Fibroblast of lung (primary cell): ENCODE measurements at regions not wholly inside any gene's neighbourhood (a gene's known extent, or its start where the extent isn't known, plus 50 kb on each side); places are given as distances from the start of the nearest gene placed in this dataset.

ENCODE experiments used
- DNase-seq, 2 donors: peaks; one replicate each; pipeline versions ENCODE4 v3.0.0 to v3.0.0-alpha.2; 2010; ENCODE audit warnings: low read depth in 2 of 2
- H2AFZ ChIP-seq: 2 replicates; pipeline ENCODE4 v1.5.1; 2012; ENCODE audit warnings: low read length, control low read depth, inconsistent platforms
- H3K27ac ChIP-seq: 2 replicates; pipeline ENCODE4 v1.5.1; 2011; ENCODE audit warnings: low read length, control low read depth; ENCODE audit not compliant: insufficient read depth
- H3K27me3 ChIP-seq: 2 replicates; pipeline ENCODE4 v1.5.1; 2011; ENCODE audit warnings: mild to moderate bottlenecking, low read length; ENCODE audit not compliant: control insufficient read depth, insufficient read depth
- H3K36me3 ChIP-seq: 2 replicates; pipeline ENCODE4 v1.5.1; 2011; ENCODE audit warnings: low read length; ENCODE audit not compliant: control insufficient read depth, insufficient read depth
- H3K4me1 ChIP-seq: 2 replicates; pipeline ENCODE4 v1.5.1; 2011; ENCODE audit warnings: low read length; ENCODE audit not compliant: control insufficient read depth, insufficient read depth; ENCODE audit errors: extremely low read depth
- H3K4me2 ChIP-seq: 2 replicates; pipeline ENCODE4 v1.5.1; 2011; ENCODE audit warnings: low read length, control low read depth; ENCODE audit not compliant: insufficient read depth; ENCODE audit errors: extremely low read depth
- H3K4me3 ChIP-seq, 4 experiments: fragments of 200-600 bp in 1 of 4; sonication (generic) in 1 of 4; replicated peaks in 1 of 4; 2 replicates each; pipeline ENCODE4 v1.5.1; 2011 to 2016; ENCODE audit warnings: low read length in 4 of 4, low read depth in 3 of 4, mild to moderate bottlenecking in 3 of 4, control low read depth in 2 of 4, inconsistent platforms in 1 of 4, mixed read lengths in 1 of 4; ENCODE audit not compliant: insufficient read depth in 1 of 4; ENCODE audit errors: control extremely low read depth in 1 of 4
- H3K79me2 ChIP-seq: 2 replicates; pipeline ENCODE4 v1.5.1; 2012; ENCODE audit warnings: mild to moderate bottlenecking, low read length, inconsistent platforms; ENCODE audit not compliant: control insufficient read depth, insufficient read depth
- H3K9ac ChIP-seq: 2 replicates; pipeline ENCODE4 v1.5.1; 2011; ENCODE audit warnings: mild to moderate bottlenecking, low read length, control low read depth; ENCODE audit not compliant: insufficient read depth
- H3K9me3 ChIP-seq: 2 replicates; pipeline ENCODE4 v1.5.1; 2012; ENCODE audit warnings: low read depth, low read length; ENCODE audit not compliant: control insufficient read depth, insufficient read depth
- H4K20me1 ChIP-seq: 2 replicates; pipeline ENCODE4 v1.5.1; 2011; ENCODE audit warnings: low read length; ENCODE audit not compliant: control insufficient read depth, insufficient read depth; ENCODE audit errors: extremely low read depth
- EZH2 ChIP-seq: IDR thresholded peaks from 2 replicates; pipeline ENCODE4 v1.5.1; 2012; ENCODE audit warnings: low read length, control low read depth, mild to moderate bottlenecking; ENCODE audit errors: missing control alignments
- TF ChIP-seq, protein P1 (sequence below), 2 donors: IDR thresholded peaks in 1 of 2; conservative IDR thresholded peaks in 1 of 2; 1 replicate in 1 of 2; 2 replicates in 1 of 2; pipeline ENCODE4 v1.5.1; 2011 to 2012; ENCODE audit warnings: low read length in 2 of 2, control low read depth in 1 of 2, inconsistent platforms in 1 of 2, low read depth in 1 of 2, mild to moderate bottlenecking in 1 of 2

- Histone ChIP-seq H3K27ac (no peak overlapping the region), H3K9me3 (no peaks in the 10 kb centered on the region), H3K4me3 (no peak overlapping the region), H3K79me2 (no peaks in the 10 kb centered on the region), H3K27me3 (no peaks in the 10 kb centered on the region), H4K20me1 (no peaks in the 10 kb centered on the region), H2AFZ (no peak overlapping the region), H3K9ac (no peak overlapping the region), H3K36me3 (no peaks in the 10 kb centered on the region), H3K4me2 (no peak overlapping the region), H3K4me1 (no peaks in the 10 kb centered on the region)
- DNase-seq: no peak
- TF ChIP-seq, protein P1, sequence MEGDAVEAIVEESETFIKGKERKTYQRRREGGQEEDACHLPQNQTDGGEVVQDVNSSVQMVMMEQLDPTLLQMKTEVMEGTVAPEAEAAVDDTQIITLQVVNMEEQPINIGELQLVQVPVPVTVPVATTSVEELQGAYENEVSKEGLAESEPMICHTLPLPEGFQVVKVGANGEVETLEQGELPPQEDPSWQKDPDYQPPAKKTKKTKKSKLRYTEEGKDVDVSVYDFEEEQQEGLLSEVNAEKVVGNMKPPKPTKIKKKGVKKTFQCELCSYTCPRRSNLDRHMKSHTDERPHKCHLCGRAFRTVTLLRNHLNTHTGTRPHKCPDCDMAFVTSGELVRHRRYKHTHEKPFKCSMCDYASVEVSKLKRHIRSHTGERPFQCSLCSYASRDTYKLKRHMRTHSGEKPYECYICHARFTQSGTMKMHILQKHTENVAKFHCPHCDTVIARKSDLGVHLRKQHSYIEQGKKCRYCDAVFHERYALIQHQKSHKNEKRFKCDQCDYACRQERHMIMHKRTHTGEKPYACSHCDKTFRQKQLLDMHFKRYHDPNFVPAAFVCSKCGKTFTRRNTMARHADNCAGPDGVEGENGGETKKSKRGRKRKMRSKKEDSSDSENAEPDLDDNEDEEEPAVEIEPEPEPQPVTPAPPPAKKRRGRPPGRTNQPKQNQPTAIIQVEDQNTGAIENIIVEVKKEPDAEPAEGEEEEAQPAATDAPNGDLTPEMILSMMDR (conservative IDR thresholded peaks at IDR 0.05 in 1 of 2, IDR thresholded peaks at IDR 0.05 in 1 of 2; ENCODE audit: low read depth in 1 of 2, low read length in 2 of 2): no peak
- TF ChIP-seq EZH2: no peak
These were observed 356.7 kb downstream of the CDH7 start for GRCh38 chr18:66107546-66107945.

DNA sequence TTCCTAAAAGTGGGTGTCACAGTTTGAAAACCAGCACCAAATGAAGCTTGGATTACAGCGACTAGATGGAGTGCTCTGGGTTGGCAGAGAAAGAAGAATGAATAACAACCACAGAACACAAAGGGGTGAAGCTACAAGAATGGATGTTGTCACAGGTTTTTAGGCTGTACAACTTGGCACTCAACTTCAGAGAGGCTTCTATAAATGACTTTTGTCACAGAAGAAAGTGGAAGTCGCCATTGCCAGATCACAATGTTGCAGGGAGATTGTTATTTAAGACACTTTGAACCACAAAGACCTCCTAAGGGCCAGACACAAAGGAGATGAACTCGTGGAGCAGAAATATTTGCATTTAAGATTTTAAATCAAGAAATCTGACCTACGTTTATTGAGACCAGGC is 354.2 kb downstream of the CDH7 start:
- Histone ChIP-seq H3K9me3 (no peaks in the 10 kb centered on the region), H3K4me2 (no peak overlapping the region), H3K79me2 (no peaks in the 10 kb centered on the region), H2AFZ (no peak overlapping the region), H3K27me3 (no peaks in the 10 kb centered on the region), H3K9ac (no peak overlapping the region), H3K4me1 (no peaks in the 10 kb centered on the region), H3K36me3 (no peaks in the 10 kb centered on the region), H4K20me1 (no peaks in the 10 kb centered on the region), H3K27ac (no peak overlapping the region), H3K4me3 (no peak overlapping the region)
- TF ChIP-seq, protein P1 (conservative IDR thresholded peaks at IDR 0.05 in 1 of 2, IDR thresholded peaks at IDR 0.05 in 1 of 2; ENCODE audit: low read depth in 1 of 2, low read length in 2 of 2): no peak
- no peak for TF ChIP-seq EZH2
- no peak for DNase-seq

GRCh38 chr18:66103550-66103949 is 352.7 kb downstream of the CDH7 start:
- Histone ChIP-seq H2AFZ (no peak overlapping the region), H3K27ac (no peak overlapping the region), H3K4me1 (no peaks in the 10 kb centered on the region), H3K4me3 (no peak overlapping the region), H3K27me3 (no peaks in the 10 kb centered on the region), H3K9me3 (no peaks in the 10 kb centered on the region), H3K9ac (no peak overlapping the region), H3K36me3 (no peaks in the 10 kb centered on the region), H3K4me2 (no peak overlapping the region), H4K20me1 (no peaks in the 10 kb centered on the region), H3K79me2 (no peaks in the 10 kb centered on the region)
- no peak for DNase-seq
- TF ChIP-seq EZH2: no peak
- TF ChIP-seq, protein P1 (conservative IDR thresholded peaks at IDR 0.05 in 1 of 2, IDR thresholded peaks at IDR 0.05 in 1 of 2; ENCODE audit: low read depth in 1 of 2, low read length in 2 of 2): no peak
